ENCODE measurements at regions not wholly inside any gene's neighbourhood (a gene's known extent, or its start where the extent isn't known, plus 50 kb on each side); places are given as distances from the start of the nearest gene placed in this dataset.

DNA sequence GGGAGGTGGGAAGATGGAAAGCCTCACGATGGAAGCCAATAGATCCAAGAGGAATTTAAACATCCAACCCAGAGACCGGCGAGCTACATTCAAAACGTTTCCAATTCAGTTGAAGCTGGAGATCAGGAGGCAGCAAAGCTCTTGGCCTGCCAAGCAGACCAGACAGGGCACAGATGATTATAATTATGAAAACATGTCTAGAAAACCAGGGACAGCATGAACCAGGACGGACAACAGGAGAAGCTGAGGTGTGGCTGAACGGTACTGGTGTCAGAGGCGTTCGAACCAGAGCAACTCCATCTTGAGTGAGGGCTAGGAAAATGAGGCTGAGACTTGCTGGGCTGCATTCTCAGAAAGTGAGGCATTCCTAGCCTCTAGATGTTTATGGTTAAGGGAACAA lies 102.2 kb upstream of the CCDC150 start:
- Histone ChIP-seq H3K36me3 (no peaks in the 10 kb centered on the region), H3K4me1 (no peaks in the 10 kb centered on the region), H3K4me3 (replicated peaks in 1 of 3) (no peak overlapping the region), H3K27me3 (no peaks in the 10 kb centered on the region), H3K9me3 (no peaks in the 10 kb centered on the region), H3K27ac (no peak overlapping the region)
- intact Hi-C loops (cut with DNase I) = no loop called here
- no peak for DNase-seq
- 90 to 95% methylated on average over 8 of the region's 8 CpGs for WGBS, 2 donors
- no peak for TF ChIP-seq POLR2A (IDR thresholded peaks at IDR 0.05)
- TF ChIP-seq, protein P1, sequence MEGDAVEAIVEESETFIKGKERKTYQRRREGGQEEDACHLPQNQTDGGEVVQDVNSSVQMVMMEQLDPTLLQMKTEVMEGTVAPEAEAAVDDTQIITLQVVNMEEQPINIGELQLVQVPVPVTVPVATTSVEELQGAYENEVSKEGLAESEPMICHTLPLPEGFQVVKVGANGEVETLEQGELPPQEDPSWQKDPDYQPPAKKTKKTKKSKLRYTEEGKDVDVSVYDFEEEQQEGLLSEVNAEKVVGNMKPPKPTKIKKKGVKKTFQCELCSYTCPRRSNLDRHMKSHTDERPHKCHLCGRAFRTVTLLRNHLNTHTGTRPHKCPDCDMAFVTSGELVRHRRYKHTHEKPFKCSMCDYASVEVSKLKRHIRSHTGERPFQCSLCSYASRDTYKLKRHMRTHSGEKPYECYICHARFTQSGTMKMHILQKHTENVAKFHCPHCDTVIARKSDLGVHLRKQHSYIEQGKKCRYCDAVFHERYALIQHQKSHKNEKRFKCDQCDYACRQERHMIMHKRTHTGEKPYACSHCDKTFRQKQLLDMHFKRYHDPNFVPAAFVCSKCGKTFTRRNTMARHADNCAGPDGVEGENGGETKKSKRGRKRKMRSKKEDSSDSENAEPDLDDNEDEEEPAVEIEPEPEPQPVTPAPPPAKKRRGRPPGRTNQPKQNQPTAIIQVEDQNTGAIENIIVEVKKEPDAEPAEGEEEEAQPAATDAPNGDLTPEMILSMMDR (IDR thresholded peaks at IDR 0.05) = no peak

DNA sequence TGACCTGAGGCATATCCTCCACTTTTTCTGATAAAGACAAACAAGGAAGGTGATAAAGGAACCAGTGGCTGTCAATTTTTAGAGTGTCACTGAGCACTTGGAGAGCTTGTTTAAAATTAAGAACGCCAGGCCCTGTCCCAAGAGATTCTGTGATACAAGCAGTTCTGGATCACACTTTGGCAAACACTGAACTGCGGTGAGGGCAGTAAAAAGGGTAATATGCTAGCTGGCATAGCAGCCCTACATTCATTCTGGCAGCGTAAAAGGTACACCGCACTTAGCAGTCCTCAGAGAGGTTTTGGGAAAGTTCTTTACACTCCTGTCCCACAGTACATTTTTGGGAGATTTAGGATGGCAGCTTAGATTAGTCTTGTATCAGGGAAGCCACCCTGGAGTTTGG lies 101.3 kb upstream of the CCDC150 start:
- Histone ChIP-seq H3K36me3 (no peaks in the 10 kb centered on the region), H3K27me3 (no peaks in the 10 kb centered on the region), H3K9me3 (no peaks in the 10 kb centered on the region), H3K27ac (no peak overlapping the region), H3K4me1 (no peaks in the 10 kb centered on the region), H3K4me3 (replicated peaks in 1 of 3) (no peak overlapping the region)
- no peak for DNase-seq
- no peak for TF ChIP-seq POLR2A (IDR thresholded peaks at IDR 0.05)
- TF ChIP-seq, protein P1 (IDR thresholded peaks at IDR 0.05) = no peak
- intact Hi-C loops (cut with DNase I) = no loop called here
- 74 to 94% methylated on average over 4 of the region's 4 CpGs for WGBS, 2 donors

DNA sequence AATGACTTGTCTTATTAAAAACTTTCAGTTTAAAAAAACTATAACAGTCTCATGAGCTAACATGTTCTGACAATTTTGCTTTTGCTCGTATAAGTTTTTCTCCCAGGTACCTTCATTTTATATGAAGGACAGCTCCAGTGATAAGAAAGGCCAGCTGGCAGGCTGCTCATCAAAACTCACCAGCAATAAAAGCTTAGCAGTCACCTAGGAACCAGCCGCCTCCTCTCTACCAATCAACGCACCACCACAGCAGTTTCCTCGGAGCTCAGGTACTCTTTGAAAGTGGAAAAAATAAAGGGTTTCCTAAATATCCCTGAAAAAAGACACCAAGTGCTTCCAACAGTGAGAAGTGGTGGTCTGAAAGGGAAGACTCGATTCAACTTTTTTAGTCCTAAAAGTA lies 100.9 kb upstream of the CCDC150 start:
- DNase-seq = no peak
- Histone ChIP-seq H3K27ac (no peak overlapping the region), H3K27me3 (no peaks in the 10 kb centered on the region), H3K4me1 (no peaks in the 10 kb centered on the region), H3K4me3 (replicated peaks in 1 of 3) (no peak overlapping the region), H3K9me3 (no peaks in the 10 kb centered on the region), H3K36me3 (no peaks in the 10 kb centered on the region)
- WGBS, 2 donors = 82 to 88% methylated on average over 5 of the region's 5 CpGs
- TF ChIP-seq, protein P1 (IDR thresholded peaks at IDR 0.05) = no peak
- no peak for TF ChIP-seq POLR2A (IDR thresholded peaks at IDR 0.05)
- intact Hi-C loops (cut with DNase I) = no loop called here

DNA sequence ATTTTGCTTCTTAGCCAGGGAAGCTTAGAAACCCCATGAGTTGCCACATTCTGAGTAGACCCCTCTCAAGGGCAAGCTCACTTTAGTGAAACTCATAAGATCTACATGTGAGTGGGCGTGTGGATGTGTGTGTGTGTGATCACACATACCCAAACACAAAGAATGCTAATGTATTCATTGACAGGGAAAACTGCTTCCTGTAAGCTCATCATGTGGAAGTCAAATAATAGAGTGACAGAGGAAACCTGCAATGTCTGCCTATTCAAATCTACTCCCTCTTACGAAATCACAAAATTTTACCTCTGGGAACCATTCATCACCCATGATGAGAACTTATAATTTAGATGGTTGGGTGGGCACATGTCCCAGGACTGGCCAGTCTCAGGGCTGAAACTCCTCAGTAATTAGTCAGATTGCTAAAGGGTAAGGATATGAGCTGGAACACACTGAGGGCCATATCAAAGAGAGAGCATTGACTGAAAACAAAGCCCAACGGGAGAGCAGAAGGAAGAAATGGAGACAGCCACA lies 94.5 kb upstream of the CCDC150 start:
- whole genome bisulfite sequencing, 2 donors = 77 to 81% methylated on average over 3 of the region's 3 CpGs
- H3K36me3 ChIP-seq = no peaks in the 10 kb centered on the region
- TF ChIP-seq POLR2A (IDR thresholded peaks at IDR 0.05) = no peak
- TF ChIP-seq, protein P1 (IDR thresholded peaks at IDR 0.05) = no peak
- no peaks in the 10 kb centered on the region for H3K27me3 ChIP-seq
- intact Hi-C loops (cut with DNase I) = no loop called here
- H3K9me3 ChIP-seq = no peaks in the 10 kb centered on the region
- no peaks in the 10 kb centered on the region for H3K4me1 ChIP-seq
- H3K27ac ChIP-seq = no peak overlapping the region
- no peak for DNase-seq
- no peak overlapping the region for H3K4me3 ChIP-seq (replicated peaks in 1 of 3)

DNA sequence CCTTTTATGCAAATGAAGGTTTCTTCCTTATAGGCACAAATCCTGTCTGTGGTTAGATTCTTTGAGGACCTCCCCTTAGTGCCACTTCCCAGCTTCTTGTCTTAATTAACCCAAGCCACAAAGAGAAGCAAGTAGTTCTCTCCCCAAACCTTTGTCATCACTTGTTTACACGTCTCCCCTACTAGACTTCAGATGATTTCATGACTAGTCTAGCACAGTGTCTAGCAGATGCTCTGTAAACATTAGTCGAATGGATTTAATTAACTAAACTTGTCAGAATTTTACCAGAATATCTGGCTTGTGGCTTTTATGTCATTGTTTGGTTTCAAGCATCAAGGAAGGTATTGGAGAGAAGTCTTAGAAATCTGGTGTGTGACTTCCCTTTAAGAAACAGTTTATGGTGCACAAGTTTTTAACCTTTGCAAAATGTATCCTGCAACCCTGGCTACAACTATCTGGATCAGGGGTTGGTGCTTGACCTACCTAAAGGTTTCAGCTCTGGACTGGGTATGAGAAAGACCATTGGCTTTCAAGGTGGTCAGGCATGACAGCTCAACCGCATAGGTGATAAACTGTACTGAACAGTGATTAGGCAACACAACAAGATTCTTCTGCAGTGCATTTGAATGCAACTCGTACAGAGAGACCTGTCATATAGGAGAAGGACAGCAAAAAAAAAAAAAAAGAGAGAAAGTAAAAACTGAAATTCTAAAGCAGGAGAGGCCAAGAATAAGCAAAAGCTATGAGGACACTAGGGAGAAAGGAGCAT lies 93.2 kb upstream of the CCDC150 start:
- WGBS, 2 donors = 72 to 80% methylated on average over 4 of the region's 4 CpGs
- H3K27ac ChIP-seq = no peak overlapping the region
- H3K4me3 ChIP-seq (replicated peaks in 1 of 3) = no peak overlapping the region
- intact Hi-C loops (cut with DNase I) = no loop called here
- no peaks in the 10 kb centered on the region for H3K27me3 ChIP-seq
- no peak for TF ChIP-seq POLR2A (IDR thresholded peaks at IDR 0.05)
- TF ChIP-seq, protein P1 (IDR thresholded peaks at IDR 0.05) = no peak
- H3K4me1 ChIP-seq = no peaks in the 10 kb centered on the region
- no peak for DNase-seq
- H3K36me3 ChIP-seq = no peaks in the 10 kb centered on the region
- no peaks in the 10 kb centered on the region for H3K9me3 ChIP-seq

All from thyroid gland (tissue), 4 donors.